Osteoblast (primary cell): ENCODE measurements at regions not wholly inside any gene's neighbourhood (a gene's known extent, or its start where the extent isn't known, plus 50 kb on each side); places are given as distances from the start of the nearest gene placed in this dataset.
A peak's percentile ranks its signal among the peaks of the same experiment; 100 is the strongest.

Experiments used
- DNase-seq: peaks from one replicate; pipeline ENCODE4 v3.0.0; 2011; ENCODE audit warnings: low spot score, mixed read lengths; ENCODE audit not compliant: insufficient read length; ENCODE audit errors: missing footprints
- H2AFZ ChIP-seq: 2 replicates; pipeline ENCODE4 v1.6.0; 2011; ENCODE audit warnings: mild to moderate bottlenecking, low read length
- H3K27ac ChIP-seq: 2 replicates; pipeline ENCODE4 v1.5.1; 2011; ENCODE audit warnings: mild to moderate bottlenecking, low read depth, low read length, moderate library complexity
- H3K27me3 ChIP-seq: 2 replicates; pipeline ENCODE4 v1.6.0; 2012; ENCODE audit warnings: mild to moderate bottlenecking, control low read depth, inconsistent platforms, low read length, moderate library complexity; ENCODE audit not compliant: insufficient read depth
- H3K36me3 ChIP-seq: 2 replicates; pipeline ENCODE4 v1.5.1; 2011; ENCODE audit warnings: mild to moderate bottlenecking, low read length, control low read depth, moderate library complexity; ENCODE audit not compliant: insufficient read depth
- H3K4me1 ChIP-seq: 2 replicates; pipeline ENCODE4 v1.5.1; 2011; ENCODE audit warnings: mild to moderate bottlenecking, low read length, control low read depth, moderate library complexity; ENCODE audit not compliant: insufficient read depth
- H3K4me2 ChIP-seq: 2 replicates; pipeline ENCODE4 v1.6.0; 2011; ENCODE audit warnings: mild to moderate bottlenecking, low read length; ENCODE audit not compliant: insufficient read depth
- H3K4me3 ChIP-seq: fragments of 200-600 bp; sonication (generic); 3 replicates; pipeline ENCODE4 v1.5.1; 2012; ENCODE audit warnings: mild to moderate bottlenecking, low read length, inconsistent platforms; ENCODE audit not compliant: insufficient read depth
- H3K79me2 ChIP-seq: 2 replicates; pipeline ENCODE4 v1.6.0; 2012; ENCODE audit warnings: mild to moderate bottlenecking, low read length, control low read depth, inconsistent platforms; ENCODE audit not compliant: insufficient read depth
- H3K9me3 ChIP-seq: 2 replicates; pipeline ENCODE4 v1.5.1; 2011; ENCODE audit warnings: low read depth, low read length, control low read depth
- H4K20me1 ChIP-seq: 2 replicates; pipeline ENCODE4 v1.6.0; 2012; ENCODE audit warnings: mild to moderate bottlenecking, low read length, control low read depth; ENCODE audit not compliant: insufficient read depth
- CTCF ChIP-seq: IDR thresholded peaks from 2 replicates; pipeline ENCODE4 v1.5.1; 2011; ENCODE audit warnings: mild to moderate bottlenecking, low read depth, low read length, moderate library complexity; ENCODE audit errors: extremely low read depth

- H3K36me3 ChIP-seq = no peaks in the 10 kb centered on the region
Measured at GRCh38 chr19:46911456-46911855, 50.7 kb downstream of the ARHGAP35 start.

GRCh38 chr19:46913198-46913851, 52.5 kb downstream of the ARHGAP35 start:
- Histone ChIP-seq H4K20me1 (peaks cover 39% of the 10 kb centered on the region), H3K36me3 (peaks cover 2% of the 10 kb centered on the region), H3K79me2 (peaks cover 98% of the 10 kb centered on the region), H3K4me3 (peak overlapping the region; percentile 32), H3K27me3 (no peaks in the 10 kb centered on the region), H3K27ac (peak overlapping the region; percentile 75), H3K4me1 (peaks cover 48% of the 10 kb centered on the region), H3K9me3 (no peaks in the 10 kb centered on the region), H3K4me2 (peak overlapping the region; percentile 63), H2AFZ (no peak overlapping the region)
- TF ChIP-seq CTCF = no peak
- peak; percentile 73 for DNase-seq

More at GRCh38 chr19:46911456-46911855, 50.7 kb downstream of the ARHGAP35 start:
- H2AFZ ChIP-seq = no peak overlapping the region
- DNase-seq = peak; percentile 21
- no peak overlapping the region for H3K4me3 ChIP-seq
- H3K4me2 ChIP-seq = no peak overlapping the region
- no peaks in the 10 kb centered on the region for H3K9me3 ChIP-seq
- no peak for TF ChIP-seq CTCF
- no peak overlapping the region for H3K27ac ChIP-seq
- peaks cover 98% of the 10 kb centered on the region for H3K79me2 ChIP-seq
- H3K4me1 ChIP-seq = peaks cover 48% of the 10 kb centered on the region
- H3K27me3 ChIP-seq = no peaks in the 10 kb centered on the region
- peaks cover 36% of the 10 kb centered on the region for H4K20me1 ChIP-seq

DNA sequence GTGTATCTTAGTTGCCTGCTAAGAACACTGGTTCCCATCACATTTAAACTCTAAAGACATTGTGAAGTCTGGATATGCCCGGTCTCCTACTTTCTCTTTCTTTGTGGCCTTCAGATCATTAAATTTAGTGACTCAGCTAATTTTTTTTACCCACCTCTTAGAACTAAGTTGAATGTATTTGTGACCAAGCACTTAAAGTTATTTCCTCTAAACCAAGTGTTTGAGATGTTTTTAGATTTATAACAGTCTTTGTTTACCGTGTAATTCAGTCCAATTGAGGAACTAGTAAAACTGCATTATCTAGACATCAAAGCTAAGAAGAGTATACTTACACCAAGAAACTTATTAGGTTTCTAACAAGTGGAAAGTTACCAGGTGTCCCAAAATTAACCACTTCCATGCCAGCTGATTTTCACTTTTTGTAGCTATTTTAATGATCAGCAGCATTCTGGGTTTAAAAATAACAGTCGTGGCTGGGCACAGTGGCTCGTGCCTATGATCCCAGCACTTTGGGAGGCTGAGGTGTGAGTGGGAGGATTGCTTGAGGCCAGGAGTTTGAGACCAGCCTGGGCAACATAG, 53.1 kb downstream of the ARHGAP35 start:
- peaks cover 8% of the 10 kb centered on the region for H3K36me3 ChIP-seq
- H2AFZ ChIP-seq = no peak overlapping the region
- H3K4me2 ChIP-seq = peak overlapping the region; percentile 63
- DNase-seq = peak; percentile 82
- H3K27ac ChIP-seq = peak overlapping the region; percentile 75
- H4K20me1 ChIP-seq = peaks cover 34% of the 10 kb centered on the region
- no peaks in the 10 kb centered on the region for H3K27me3 ChIP-seq
- no peaks in the 10 kb centered on the region for H3K9me3 ChIP-seq
- no peak for TF ChIP-seq CTCF
- H3K4me3 ChIP-seq = peak overlapping the region; percentile 32
- peaks cover 98% of the 10 kb centered on the region for H3K79me2 ChIP-seq
- peaks cover 47% of the 10 kb centered on the region for H3K4me1 ChIP-seq

GRCh38 chr19:46915386-46915785, 54.6 kb downstream of the ARHGAP35 start:
- peaks cover 22% of the 10 kb centered on the region for H3K36me3 ChIP-seq
- H4K20me1 ChIP-seq = peaks cover 38% of the 10 kb centered on the region
- peaks cover 98% of the 10 kb centered on the region for H3K79me2 ChIP-seq
- no peak for TF ChIP-seq CTCF
- no peak overlapping the region for H3K4me2 ChIP-seq
- peak; percentile 56 for DNase-seq
- peak overlapping the region; percentile 75 for H3K27ac ChIP-seq
- no peak overlapping the region for H2AFZ ChIP-seq
- peaks cover 41% of the 10 kb centered on the region for H3K4me1 ChIP-seq
- H3K4me3 ChIP-seq = no peak overlapping the region
- no peaks in the 10 kb centered on the region for H3K9me3 ChIP-seq
- H3K27me3 ChIP-seq = no peaks in the 10 kb centered on the region
